ENCODE measurements at regions not wholly inside any gene's neighbourhood (a gene's known extent, or its start where the extent isn't known, plus 50 kb on each side); places are given as distances from the start of the nearest gene placed in this dataset.

GRCh38 chrX:13175056-13175455 is 130.6 kb upstream of the FAM9C start (continued):
- TF ChIP-seq FOXP4 (CRISPR knock-in tag; IDR thresholded peaks at IDR 0.05) = no peak

GRCh38 chrX:13170966-13171558 is 126.6 kb upstream of the FAM9C start:
- Mint-ChIP-seq H3K27me3 (ENCODE audit: low read depth) (peaks cover 11% of the 10 kb centered on the region), H3K4me3 (no peak overlapping the region), H3K4me1 (peaks cover 9% of the 10 kb centered on the region), H3K27ac (no peak overlapping the region), H3K9me3 (no peaks in the 10 kb centered on the region), H3K36me3 (no peaks in the 10 kb centered on the region)
- POLR2A ChIA-PET = no interaction called here
- CTCF ChIA-PET = no interaction called here
- DNase-seq (ENCODE audit: low spot score) (no peak), ATAC-seq (no peak)
- TF ChIP-seq ATF6 (CRISPR knock-in tag; IDR thresholded peaks at IDR 0.05) (no peak), ZNF532 (CRISPR knock-in tag; IDR thresholded peaks at IDR 0.05; ENCODE audit: borderline replicate concordance) (no peak), NR2C2 (CRISPR knock-in tag; IDR thresholded peaks at IDR 0.05) (no peak), OVOL2 (CRISPR knock-in tag; IDR thresholded peaks at IDR 0.05; ENCODE audit: borderline replicate concordance) (no peak), ATF2 (CRISPR knock-in tag; IDR thresholded peaks at IDR 0.05; ENCODE audit: borderline replicate concordance, low read depth) (no peak), RELA (CRISPR knock-in tag; IDR thresholded peaks at IDR 0.05; ENCODE audit: borderline replicate concordance) (no peak), AFF4 (CRISPR knock-in tag; IDR thresholded peaks at IDR 0.05; ENCODE audit: borderline replicate concordance) (no peak), STAT6 (CRISPR knock-in tag; conservative IDR thresholded peaks at IDR 0.05; ENCODE audit: low read depth) (no peak), ZNF219 (CRISPR knock-in tag; IDR thresholded peaks at IDR 0.05; ENCODE audit: borderline replicate concordance) (no peak), ZBTB21 (CRISPR knock-in tag; IDR thresholded peaks at IDR 0.05; ENCODE audit: borderline replicate concordance) (no peak), ZNF263 (CRISPR knock-in tag; IDR thresholded peaks at IDR 0.05; ENCODE audit: low read depth) (no peak), GTF2I (CRISPR knock-in tag; conservative IDR thresholded peaks at IDR 0.05) (no peak), GABPB1 (CRISPR knock-in tag; IDR thresholded peaks at IDR 0.05) (no peak), PRRX2 (CRISPR knock-in tag; IDR thresholded peaks at IDR 0.05) (no peak), ELF4 (CRISPR knock-in tag; IDR thresholded peaks at IDR 0.05; ENCODE audit: low read depth) (no peak), KAT7 (CRISPR knock-in tag; IDR thresholded peaks at IDR 0.05; ENCODE audit: borderline replicate concordance) (no peak), FOXK1 (CRISPR knock-in tag; IDR thresholded peaks at IDR 0.05) (no peak)

Data from WTC11 (cell line).